ENCODE measurements at regions not wholly inside any gene's neighbourhood (a gene's known extent, or its start where the extent isn't known, plus 50 kb on each side); places are given as distances from the start of the nearest gene placed in this dataset.

DNA sequence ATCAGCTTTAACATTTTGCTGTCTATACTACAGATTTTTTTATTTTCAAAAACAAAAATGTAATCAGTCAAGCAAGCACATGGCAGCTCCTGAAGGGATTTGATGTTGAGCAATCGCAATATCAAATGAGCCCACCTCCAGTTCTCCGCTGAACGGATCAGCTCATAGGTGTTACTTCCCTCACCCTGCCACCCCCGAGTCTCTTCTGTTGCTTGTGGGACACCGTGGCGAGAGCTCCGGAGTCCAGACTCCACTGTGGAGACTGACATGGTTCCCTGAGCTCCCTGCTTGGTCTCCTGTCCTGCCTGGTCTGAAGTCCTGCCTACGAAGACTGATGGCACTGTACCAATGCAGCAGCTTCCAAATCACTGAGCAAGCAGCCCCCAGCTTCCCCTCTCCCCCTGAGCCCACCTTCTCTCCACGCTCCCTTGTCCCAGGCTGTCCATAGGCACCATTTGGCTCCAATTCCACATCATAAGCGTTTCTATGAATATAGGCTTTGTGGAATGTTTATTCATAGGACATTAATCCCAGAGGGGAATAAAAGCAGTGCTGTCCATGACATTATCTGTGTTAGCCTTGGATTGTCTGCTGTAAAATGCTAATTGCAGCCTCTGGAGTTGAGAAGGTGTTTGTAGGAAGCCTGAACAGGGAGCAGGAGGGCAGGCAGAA lies 162.2 kb downstream of the LY86 start:
- TF ChIP-seq POLR2A (IDR thresholded peaks at IDR 0.05; ENCODE audit: low read length) (no peak), GATA1 (IDR thresholded peaks at IDR 0.05; ENCODE audit: low read depth, low read length) (no peak)
